Hematopoietic multipotent progenitor cell (in vitro differentiated cells): ENCODE measurements at regions not wholly inside any gene's neighbourhood (a gene's known extent, or its start where the extent isn't known, plus 50 kb on each side); places are given as distances from the start of the nearest gene placed in this dataset.

ENCODE experiments used
- DNase-seq, 3 donors: peaks; one replicate each; pipeline ENCODE4 v3.0.0-alpha.2; 2011 to 2015; ENCODE audit warnings: low read depth in 2 of 3, low spot score in 2 of 3

DNA sequence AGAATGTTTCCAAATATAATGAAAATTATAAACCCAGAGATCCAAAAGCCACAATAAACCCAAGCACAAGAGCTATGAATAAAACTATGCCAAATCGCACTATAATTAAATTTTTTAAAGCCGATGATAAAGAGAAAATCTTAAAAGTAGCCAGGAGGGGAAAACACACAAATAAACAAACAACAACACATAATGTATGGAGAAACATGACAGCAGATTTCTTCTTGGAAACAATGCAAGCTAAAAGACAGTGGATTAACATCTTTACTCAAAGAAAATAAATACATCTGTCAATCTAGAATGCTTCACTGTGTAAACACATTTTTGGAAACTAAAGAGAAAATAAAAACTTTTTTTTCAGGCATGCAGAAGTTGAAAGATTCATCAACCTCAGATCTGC is 53.0 kb upstream of the SMOX start:
- no peak for DNase-seq

DNA sequence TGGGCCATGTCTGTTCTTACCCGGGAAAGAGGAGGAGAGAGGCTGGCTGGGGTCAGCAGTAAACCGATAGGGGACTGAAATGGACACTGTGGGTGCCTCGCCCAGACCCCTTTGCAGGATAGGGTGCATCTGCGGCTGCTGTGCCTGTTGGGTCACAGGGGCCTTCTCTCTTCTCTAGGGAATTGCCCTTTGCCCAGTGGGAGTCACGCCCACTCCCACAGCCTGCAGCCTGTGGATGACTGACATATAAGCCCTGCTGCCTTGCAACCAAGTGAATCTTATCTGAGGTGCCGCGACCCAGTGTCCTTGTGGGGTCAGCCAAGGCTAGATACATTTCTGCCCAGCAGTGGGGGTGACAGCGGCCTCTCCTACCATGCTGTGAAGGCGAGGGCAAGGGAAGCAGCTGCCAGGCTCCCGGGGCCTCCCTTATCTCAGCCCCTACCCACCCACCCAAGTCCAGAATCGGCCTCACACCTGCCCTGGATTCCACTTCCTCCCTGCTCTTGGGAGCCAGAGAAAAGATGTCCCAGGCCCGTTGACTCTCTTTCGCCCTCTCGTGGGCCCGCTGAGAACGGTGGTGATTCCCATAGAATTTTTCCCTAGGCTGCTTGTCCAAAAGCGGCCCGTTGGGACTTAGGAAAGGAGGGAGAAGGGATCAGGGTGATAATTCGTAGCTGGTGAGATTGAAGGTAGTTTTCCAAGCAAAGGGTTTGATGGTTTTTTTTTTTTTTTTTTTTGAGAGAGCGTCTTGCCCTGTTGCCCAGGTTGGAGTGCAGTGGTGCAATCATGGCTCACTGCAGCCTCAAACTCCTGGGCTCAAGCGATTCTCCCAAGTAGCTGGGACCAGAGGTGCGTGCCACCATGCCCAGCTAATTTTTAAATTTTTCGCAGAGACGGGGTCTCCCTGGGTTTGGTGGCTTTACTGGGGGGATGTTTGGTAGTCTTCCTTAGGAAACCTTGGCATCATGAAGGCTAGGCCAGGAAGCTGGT is 56.8 kb upstream of the SMOX start:
- DNase-seq: no peak

DNA sequence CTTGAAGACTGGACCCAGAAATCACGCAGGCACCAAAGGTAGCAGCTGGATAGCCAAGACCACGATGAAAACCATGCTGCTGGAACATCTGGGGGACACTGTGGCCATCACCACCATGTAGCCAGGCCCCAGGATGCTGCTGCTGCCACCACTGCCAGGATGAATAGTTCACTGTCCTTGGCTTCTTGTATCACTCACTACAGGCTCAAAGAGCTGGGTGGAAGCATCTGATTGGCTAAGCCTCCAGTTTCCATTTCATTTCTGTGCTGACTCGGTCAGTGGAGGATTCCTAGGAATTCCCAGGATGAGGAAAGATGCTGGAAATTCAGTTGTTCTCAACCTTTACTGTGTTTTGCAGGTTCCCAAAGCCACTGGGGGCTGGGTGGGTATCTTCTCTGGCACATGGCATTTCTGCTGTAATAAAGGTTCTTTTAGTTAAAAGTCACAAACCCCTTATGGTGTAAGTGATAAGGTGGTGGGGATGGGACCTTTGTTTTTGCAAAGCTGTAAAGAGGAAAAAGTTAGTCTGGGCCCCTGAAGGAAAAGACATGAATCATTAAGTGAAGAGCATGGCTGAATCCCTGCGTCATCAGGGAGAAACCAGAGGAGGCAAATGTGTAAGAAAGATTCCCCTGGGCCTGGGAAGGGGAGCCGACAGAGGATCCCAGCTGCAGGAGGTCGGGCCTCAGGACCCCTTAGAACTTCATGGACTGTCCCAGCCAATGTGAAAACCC is 57.7 kb upstream of the SMOX start:
- DNase-seq: no peak

DNA sequence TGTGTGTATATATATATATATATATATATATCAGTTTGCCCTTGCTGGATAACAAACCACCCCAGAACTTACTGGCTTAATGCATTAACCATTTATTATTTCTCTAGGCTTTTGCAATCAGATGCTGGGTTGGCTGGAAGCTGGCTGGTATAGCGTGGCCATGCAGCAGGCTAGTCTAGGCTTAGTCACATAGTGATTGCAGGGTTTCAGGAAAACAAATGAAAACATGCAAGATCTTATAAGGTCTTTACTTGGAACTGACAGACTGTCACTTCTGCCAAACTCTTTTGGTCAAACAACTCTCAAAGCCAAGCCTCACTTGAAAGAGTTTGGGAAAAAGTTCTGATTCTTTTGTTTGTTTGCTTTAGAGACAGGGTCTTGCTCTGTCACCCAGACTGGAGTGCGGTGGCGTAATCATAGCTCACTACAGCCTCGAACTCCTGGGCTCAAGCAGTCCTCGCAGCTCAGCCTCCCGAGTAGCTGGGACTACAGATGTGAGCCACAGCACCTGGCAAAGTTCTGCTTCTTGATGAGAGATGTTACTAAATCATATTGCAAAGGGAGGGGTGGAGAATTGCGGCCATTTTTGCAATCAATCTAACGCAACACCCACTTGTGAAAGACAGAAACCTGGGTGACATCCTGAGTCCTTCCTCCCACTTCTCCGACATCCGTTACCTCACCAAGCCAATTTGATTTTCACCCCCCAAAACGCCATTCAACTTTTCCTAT is 58.7 kb upstream of the SMOX start:
- DNase-seq: no peak

DNA sequence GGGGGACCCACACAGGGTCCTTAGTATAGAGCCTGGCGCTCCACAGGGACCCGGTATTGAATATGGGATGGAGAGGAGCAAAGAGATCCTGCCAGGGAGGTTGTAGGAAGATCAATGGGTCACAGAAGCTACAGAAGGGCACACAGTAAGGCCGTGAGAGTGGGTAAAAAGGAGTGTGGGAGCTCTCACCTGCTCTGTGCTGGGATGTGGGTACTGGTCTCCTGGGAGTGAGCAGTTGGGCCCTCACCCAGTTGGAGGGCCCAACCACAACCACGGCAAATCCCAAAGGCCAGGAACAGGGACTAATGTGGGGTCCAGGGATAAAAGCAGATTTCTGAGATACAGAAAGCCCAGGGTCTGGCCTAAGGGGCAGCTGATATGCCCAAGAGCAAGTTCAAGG is 59.9 kb upstream of the SMOX start:
- DNase-seq: no peak

DNA sequence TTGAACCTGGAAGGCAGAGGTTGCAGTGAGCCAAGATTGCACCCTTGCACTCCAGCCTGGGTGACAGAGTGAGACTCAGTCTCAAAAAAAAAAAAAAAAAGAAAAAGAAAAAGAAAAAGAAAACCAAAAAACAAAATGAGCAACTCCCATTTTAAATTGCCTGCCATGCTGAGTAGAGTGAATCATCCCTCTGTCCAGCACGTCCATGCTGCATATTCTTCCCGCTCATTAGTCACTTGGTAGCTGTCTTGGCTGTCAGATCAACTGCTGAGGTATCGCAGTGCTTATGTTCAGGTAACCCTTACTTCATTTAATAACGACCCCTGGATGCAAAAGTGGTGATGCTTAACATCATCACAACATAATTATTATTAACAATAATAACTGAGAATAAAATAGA is 60.7 kb upstream of the SMOX start:
- DNase-seq: no peak

DNA sequence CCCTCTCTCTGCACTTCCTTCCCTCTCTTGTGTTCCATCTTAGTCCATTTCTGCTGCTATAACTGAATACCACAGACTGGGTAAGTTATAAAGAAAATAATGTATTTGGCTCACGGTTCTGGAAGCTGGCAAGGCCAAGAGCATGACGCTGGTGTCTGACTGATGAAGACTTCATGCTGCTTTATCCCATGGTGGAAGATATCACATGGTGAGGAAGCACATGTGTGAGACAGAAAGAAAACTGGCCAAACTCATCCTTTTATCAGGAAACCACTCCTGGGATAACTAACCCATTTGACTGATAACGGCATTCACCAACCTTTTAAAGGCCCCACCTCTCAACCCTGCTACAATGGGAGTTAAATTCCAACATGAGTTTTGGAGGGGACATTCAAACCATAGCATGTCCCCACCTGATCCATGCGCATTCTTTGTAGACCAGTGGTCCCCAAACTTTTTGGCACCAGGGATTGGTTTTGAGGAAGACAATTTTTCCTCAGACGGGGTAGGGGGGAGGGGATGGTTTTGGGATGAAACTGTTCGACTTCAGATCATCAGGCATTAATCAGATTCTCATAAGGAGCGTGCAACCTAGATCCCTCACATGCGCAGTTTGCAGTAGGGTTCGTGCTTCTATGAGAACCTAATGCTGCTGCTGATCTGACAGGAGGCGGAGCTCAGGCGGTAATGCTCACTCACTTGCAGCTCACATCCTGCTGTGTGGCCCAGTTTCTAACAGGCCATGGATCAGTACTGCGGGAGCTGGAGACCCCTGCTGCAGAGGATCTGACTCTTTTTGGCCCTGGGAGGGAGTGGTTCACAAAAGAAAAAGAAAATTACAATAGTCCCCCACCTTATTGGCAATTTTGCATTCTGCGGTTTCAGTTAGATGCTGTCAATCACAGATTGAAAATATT is 61.6 kb upstream of the SMOX start:
- no peak for DNase-seq

DNA sequence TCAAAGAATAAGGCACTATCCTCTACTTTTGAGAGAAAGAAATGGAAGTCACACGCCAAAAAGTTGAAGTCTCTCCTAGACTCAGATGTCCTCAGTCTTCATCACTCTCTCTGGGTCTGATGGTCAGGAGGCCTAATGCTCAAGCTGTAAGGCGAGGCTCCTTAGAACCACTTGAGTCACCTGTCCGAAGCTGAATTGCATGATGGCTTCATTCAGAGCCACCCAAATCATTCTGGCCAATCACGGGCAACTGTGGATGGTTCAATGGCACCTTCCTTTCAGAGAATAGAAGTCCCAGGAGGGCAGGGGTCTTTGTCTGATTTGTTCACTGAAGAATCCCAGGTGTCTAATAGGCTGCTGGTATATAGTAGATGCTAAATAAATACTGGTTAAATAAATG is 63.9 kb upstream of the SMOX start:
- DNase-seq: no peak

DNA sequence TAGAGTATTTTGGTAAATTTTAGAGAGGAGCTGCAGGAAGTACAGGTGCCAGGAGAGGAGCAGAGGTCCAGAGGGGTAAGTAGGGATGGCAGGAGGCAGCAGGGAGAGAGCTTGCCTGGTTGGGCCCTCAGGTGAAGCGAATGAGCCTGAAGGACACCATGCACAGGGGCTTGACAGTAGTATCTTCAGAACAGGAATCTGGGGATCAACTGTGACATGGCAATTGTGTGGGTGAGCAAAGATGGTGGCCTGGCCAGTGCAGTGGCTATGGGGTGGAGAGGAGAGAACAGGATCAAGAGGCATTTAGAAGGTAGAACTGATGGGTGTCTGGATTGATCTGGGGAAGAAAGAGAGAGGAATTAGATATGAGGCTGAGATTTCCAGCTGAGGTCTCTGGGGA is 64.5 kb upstream of the SMOX start:
- no peak for DNase-seq

DNA sequence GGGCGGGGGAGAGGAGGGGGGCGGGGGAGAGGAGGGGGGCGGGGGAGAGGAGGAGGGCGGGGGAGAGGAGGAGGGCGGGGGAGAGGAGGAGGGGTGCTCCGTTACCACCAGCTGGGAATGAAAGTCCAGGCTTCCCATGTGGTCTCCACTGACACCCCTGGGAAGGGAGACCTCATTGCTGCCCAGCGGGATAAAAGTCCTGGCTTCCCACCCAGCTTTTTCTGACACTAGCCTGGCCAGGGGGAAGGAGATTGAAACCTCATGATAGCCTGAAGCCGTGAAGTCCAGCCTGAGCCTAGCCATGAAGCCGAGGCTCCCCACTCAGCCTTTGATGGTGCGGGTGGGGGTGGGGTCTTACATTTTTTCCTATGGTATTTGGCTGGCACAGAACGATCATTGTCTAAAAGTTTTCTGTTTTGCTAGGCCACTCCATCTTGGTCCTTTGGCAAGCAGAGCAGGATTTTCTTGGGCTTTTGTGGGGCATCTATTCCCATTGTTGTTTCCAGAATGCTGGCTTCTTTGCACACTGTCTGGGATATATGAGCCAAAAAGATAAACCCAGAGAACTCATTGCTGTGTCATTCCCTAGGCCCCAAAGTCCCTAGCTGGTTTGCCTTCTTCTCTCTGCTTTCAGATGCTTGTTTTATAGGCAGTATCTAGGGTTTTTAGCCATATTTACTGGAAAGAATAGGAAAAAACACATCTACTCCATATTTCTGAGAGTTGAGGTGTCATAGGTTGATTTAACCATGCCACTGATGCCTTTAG is 65.3 kb upstream of the SMOX start:
- DNase-seq: peak in 1 of 3 donors; percentile 28

DNA sequence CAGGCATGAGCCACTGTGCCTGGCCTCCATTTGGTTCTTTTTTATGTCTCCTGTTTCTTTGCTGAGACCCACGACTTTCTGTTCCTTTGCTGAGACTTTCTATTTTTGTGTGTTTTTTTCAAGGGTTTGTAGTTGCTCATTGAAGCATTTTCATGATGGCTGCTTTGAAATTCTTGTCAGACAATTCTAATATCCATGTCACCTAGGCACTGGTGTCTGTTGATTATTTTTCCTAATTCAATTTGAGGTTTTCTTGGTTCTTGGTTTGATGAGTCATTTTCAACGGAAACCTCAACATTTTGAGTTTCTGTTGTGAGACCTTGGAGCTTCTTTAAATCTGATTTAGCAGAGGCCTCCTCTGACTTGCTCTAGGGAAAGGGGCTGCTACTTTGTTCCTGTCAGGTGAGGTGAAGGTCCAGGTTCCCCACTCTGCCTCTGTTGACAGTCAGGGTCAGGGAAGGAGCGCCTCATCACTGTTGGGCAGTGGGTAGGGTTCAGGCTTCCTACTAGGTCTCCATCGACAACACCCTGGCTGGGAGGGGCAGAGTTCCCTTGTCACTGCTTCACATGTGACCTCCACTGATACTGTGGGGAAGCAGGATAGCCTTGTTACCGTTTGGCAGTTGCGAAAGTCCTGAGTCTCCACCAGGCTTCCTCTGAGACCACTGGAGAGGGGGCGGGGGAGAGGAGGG is 66.1 kb upstream of the SMOX start:
- DNase-seq: peak in 2 of 3 donors; percentile 94 to 98

DNA sequence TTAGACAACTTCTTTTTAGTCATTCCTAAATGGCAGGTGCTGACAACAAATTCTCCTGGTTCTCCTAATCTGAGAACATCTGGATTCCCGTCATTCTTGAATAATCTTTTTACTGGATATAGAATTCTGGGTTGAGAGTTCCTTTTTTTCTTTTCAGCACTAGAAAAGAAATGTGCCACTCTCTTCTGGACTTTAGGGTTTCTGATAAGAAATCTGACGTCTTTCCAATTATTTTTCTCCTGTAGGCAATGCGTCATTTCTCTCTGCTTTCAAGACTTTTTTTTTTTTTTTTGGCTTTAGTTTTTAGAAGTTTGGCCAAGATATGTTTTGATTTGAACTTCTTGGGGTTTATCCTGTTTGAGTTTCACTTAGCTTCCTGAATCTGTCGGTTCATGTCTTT is 66.1 kb upstream of the RNF24 start:
- DNase-seq: no peak

DNA sequence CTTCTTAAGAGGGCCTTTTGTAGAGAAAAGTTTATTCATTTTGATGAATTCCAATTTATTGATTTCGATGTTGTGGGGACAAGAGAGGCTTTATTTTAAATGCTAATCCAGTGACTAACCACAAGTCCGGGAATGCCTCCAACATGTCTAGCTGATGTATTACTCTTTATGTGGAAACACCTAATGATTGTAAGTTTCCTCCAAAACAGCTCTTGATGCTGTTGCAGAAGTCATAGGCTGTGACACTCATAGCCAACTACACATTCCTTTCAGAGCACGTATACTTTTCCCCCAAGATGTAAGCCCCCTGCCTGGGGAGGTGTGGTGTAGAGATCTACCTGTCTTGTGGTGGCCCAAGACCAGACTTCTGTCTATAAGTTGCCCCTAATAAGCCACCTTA is 61.3 kb upstream of the RNF24 start:
- DNase-seq: no peak

DNA sequence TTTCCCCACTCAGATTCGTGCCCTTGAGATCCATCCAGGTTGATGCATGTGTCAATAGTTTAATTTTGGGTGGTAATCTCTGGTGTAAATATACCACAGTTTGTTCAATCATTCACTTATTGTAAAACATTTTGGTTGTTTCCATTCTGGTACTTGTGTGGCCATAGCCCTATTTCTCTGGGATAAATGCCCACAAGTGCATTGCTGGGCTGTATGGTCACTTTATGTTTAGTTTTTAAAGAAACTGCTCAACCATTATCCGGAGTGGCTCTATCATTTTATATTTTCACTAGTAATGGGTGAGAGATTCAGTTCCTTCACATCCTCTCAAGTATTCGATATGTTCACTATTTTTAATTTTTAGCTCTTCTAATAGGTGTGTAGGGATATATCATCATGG is 60.7 kb upstream of the RNF24 start:
- no peak for DNase-seq

DNA sequence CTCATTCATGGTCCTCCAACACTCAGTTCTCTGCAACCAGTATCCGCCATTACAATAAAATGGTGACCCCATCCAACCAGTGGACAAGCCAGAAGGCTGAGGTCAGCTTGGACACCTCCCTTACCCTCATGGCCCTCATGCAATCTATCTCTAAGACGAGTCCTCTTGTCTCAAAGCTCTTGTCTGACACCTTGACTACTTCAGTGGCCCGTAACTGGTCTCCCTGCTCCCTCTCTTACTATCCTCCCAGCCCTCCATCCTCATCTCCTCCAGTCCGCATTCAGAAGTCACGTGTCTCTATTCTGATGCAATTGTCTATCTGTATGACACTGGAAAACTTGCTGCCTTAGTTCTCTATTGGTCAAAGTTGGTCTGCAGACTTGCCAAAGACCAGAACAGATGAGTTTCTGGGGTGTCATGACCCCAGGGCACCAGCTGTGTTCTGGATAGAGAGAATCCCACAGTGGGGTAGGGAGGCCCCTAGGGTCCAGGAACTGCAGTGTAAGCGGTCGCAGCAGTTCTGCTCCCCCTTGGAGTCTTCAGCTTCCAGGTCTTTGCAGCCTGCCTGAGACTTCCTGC is 59.6 kb upstream of the RNF24 start:
- no peak for DNase-seq

DNA sequence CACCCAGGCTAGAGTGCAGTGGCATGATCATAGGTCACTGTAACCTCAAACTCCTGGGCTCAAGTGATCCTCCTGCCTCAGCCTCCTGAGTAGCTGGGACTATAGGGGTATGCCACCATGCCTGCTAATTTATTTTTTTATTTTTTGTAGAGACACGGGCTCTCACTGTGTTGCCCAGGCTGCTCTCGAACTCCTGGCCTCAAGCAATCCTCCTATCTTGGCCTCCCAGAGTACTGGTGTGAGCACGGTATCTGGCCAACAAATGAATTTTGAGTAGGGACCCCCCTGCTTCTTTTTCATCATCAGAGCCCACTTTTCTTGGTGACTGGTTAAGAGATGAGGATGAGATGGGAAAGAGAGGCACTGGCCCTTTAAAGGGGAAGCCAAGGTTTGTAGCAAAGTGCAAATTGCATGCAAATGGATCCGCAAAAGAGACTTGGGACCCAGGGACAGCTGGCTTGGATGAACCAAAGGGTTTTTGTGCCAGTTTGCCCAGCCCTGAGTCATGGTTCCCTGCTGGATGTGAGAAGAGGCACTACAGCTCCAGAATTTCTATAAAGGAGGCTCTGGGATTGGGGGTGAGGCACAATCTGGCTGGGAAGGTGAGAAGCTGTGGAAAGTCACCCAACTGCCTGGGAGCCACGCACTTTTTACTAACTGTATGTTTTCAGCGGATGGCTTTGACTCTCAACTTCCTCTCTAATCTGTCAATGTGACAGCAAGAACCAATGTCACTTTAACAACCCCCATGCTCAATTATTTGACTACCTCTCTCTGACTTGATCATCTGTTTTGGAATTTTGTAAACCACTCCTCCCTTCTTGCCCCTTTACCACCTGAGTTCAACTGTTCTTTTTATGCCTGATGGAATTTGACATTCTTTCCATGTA is 58.7 kb upstream of the RNF24 start:
- peak in 1 of 3 donors; percentile 41 for DNase-seq

DNA sequence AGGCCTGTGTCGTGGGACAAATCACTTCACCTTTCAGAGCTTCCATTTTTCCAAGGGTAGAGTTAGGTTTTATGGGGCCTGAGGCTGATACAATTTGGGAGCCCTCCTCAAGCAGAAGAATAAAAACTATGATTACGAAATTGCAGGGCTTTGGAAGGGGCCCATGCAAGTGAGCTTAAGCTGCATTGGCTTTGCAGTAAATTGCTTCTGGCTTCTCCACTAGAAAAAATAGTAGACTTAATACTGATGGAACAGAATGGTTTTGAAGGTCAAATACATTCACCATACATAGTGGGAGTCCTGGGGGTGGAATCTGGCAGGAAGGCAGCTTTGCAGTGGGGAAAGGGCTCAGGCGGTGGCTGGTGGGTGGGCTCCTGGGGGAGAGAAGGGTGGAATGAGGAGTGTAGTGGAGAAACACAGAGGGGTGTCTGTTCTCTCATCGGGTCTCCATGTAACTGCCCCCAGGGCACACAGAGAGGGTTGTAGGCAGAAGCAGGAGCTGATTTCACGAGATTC is 55.9 kb upstream of the RNF24 start:
- no peak for DNase-seq
